ENCODE measurements at regions not wholly inside any gene's neighbourhood (a gene's known extent, or its start where the extent isn't known, plus 50 kb on each side); places are given as distances from the start of the nearest gene placed in this dataset.

DNA sequence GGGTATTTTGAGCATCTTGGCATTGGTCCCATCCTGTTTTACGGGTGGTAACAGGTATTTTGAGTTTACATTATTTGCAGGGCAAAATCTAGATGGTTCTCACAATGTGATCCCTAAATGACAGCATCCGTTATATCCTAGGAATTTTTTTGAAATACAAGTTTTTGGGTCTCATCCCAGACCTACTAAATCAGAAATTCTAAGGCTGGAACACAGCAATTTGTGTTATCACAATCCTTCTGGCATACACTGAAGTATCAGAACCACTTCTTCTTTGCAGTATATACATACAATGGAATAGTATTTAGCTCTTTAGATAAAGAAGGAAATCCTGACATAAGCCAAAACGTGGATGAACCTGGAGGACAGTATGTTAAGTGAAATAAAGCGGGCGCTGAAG is 104.1 kb upstream of the LSM6 start:
- TF ChIP-seq HMGXB4 (CRISPR knock-in tag; IDR thresholded peaks at IDR 0.05; ENCODE audit: borderline replicate concordance) (no peak), CTCF (IDR thresholded peaks at IDR 0.05) (no peak), ESRRA (IDR thresholded peaks at IDR 0.05; ENCODE audit: borderline replicate concordance, low read length) (no peak), RAD21 (conservative IDR thresholded peaks at IDR 0.05 in 1 of 2, IDR thresholded peaks at IDR 0.05 in 1 of 2) (no peak), E2F6 (IDR thresholded peaks at IDR 0.05; ENCODE audit: borderline replicate concordance, low read depth) (no peak), POLR2A (IDR thresholded peaks at IDR 0.05; ENCODE audit: low read length) (no peak), USF2 (IDR thresholded peaks at IDR 0.05) (no peak), HDAC2 (IDR thresholded peaks at IDR 0.05) (no peak)
- TF ChIP-seq, protein P1, sequence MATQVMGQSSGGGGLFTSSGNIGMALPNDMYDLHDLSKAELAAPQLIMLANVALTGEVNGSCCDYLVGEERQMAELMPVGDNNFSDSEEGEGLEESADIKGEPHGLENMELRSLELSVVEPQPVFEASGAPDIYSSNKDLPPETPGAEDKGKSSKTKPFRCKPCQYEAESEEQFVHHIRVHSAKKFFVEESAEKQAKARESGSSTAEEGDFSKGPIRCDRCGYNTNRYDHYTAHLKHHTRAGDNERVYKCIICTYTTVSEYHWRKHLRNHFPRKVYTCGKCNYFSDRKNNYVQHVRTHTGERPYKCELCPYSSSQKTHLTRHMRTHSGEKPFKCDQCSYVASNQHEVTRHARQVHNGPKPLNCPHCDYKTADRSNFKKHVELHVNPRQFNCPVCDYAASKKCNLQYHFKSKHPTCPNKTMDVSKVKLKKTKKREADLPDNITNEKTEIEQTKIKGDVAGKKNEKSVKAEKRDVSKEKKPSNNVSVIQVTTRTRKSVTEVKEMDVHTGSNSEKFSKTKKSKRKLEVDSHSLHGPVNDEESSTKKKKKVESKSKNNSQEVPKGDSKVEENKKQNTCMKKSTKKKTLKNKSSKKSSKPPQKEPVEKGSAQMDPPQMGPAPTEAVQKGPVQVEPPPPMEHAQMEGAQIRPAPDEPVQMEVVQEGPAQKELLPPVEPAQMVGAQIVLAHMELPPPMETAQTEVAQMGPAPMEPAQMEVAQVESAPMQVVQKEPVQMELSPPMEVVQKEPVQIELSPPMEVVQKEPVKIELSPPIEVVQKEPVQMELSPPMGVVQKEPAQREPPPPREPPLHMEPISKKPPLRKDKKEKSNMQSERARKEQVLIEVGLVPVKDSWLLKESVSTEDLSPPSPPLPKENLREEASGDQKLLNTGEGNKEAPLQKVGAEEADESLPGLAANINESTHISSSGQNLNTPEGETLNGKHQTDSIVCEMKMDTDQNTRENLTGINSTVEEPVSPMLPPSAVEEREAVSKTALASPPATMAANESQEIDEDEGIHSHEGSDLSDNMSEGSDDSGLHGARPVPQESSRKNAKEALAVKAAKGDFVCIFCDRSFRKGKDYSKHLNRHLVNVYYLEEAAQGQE (IDR thresholded peaks at IDR 0.05) = no peak
- TF ChIP-seq, protein P2, sequence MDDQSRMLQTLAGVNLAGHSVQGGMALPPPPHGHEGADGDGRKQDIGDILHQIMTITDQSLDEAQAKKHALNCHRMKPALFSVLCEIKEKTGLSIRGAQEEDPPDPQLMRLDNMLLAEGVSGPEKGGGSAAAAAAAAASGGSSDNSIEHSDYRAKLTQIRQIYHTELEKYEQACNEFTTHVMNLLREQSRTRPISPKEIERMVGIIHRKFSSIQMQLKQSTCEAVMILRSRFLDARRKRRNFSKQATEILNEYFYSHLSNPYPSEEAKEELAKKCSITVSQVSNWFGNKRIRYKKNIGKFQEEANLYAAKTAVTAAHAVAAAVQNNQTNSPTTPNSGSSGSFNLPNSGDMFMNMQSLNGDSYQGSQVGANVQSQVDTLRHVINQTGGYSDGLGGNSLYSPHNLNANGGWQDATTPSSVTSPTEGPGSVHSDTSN (IDR thresholded peaks at IDR 0.05) = no peak

Measured in A549 (cell line).